H9 (cell line): ENCODE measurements at regions not wholly inside any gene's neighbourhood (a gene's known extent, or its start where the extent isn't known, plus 50 kb on each side); places are given as distances from the start of the nearest gene placed in this dataset.

ENCODE experiments used
- DNase-seq: peaks from one replicate; pipeline ENCODE4 v3.0.0-alpha.2; 2017
- H2AFZ ChIP-seq: one replicate; pipeline ENCODE4 v1.6.1; 2013; ENCODE audit warnings: mild to moderate bottlenecking, low read length, control low read depth, moderate library complexity
- H2AK5ac ChIP-seq: 2 replicates; pipeline ENCODE4 v1.6.1; 2013; ENCODE audit warnings: low read length, control low read depth, mixed read lengths; ENCODE audit not compliant: insufficient read length
- H2BK120ac ChIP-seq: one replicate; pipeline ENCODE4 v1.6.1; 2013; ENCODE audit warnings: low read depth, mild to moderate bottlenecking, low read length, control low read depth, inconsistent platforms; ENCODE audit not compliant: poor library complexity, severe bottlenecking
- H2BK12ac ChIP-seq: 2 replicates; pipeline ENCODE4 v1.6.1; 2013; ENCODE audit warnings: low read length, control low read depth, mixed read lengths, low read depth; ENCODE audit not compliant: insufficient read length
- H2BK15ac ChIP-seq: 2 replicates; pipeline ENCODE4 v1.6.1; 2013; ENCODE audit warnings: low read depth, low read length, control low read depth
- H2BK20ac ChIP-seq: one replicate; pipeline ENCODE4 v1.6.1; 2013; ENCODE audit warnings: low read depth, mild to moderate bottlenecking, low read length, control low read depth, inconsistent platforms; ENCODE audit not compliant: poor library complexity, severe bottlenecking
- H2BK5ac ChIP-seq: 2 replicates; pipeline ENCODE4 v1.6.1; 2013; ENCODE audit warnings: low read length, control low read depth, mixed read lengths; ENCODE audit not compliant: insufficient read length
- H3K14ac ChIP-seq: 2 replicates; pipeline ENCODE4 v1.6.1; 2013; ENCODE audit warnings: low read length, control low read depth; ENCODE audit not compliant: insufficient read depth
- H3K18ac ChIP-seq: 2 replicates; pipeline ENCODE4 v1.6.1; 2013; ENCODE audit warnings: low read depth, mild to moderate bottlenecking, mixed read lengths, low read length, control low read depth; ENCODE audit not compliant: insufficient read length
- H3K23ac ChIP-seq: 2 replicates; pipeline ENCODE4 v1.6.1; 2013; ENCODE audit warnings: low read length, control low read depth, mixed read lengths, low read depth; ENCODE audit not compliant: insufficient read length
- H3K23me2 ChIP-seq: 2 replicates; pipeline ENCODE4 v1.6.1; 2013; ENCODE audit warnings: low read depth, mild to moderate bottlenecking, mixed read lengths, low read length, control low read depth; ENCODE audit not compliant: insufficient read length, poor library complexity, severe bottlenecking
- H3K27ac ChIP-seq: 2 replicates; pipeline ENCODE4 v1.5.1; 2013; ENCODE audit warnings: low read length, control low read depth, mixed read lengths, low read depth; ENCODE audit not compliant: insufficient read length
- H3K27me3 ChIP-seq: 2 replicates; pipeline ENCODE4 v1.6.1; 2013; ENCODE audit warnings: low read length, control low read depth, inconsistent platforms; ENCODE audit not compliant: insufficient read depth
- H3K4ac ChIP-seq: 2 replicates; pipeline ENCODE4 v1.6.1; 2013; ENCODE audit warnings: low read depth, mild to moderate bottlenecking, control low read depth, inconsistent platforms, low read length, moderate library complexity
- H3K4me1 ChIP-seq: 2 replicates; pipeline ENCODE4 v1.6.1; 2013; ENCODE audit warnings: low read length, control low read depth, inconsistent platforms; ENCODE audit not compliant: insufficient read depth
- H3K4me2 ChIP-seq: 2 replicates; pipeline ENCODE4 v1.6.1; 2013; ENCODE audit warnings: low read length, control low read depth, mixed read lengths; ENCODE audit not compliant: insufficient read length, insufficient read depth
- H3K56ac ChIP-seq: 2 replicates; pipeline ENCODE4 v1.6.1; 2013; ENCODE audit warnings: low read depth, mild to moderate bottlenecking, mixed read lengths, low read length, control low read depth; ENCODE audit not compliant: insufficient read length
- H3K79me1 ChIP-seq: 2 replicates; pipeline ENCODE4 v1.6.1; 2013; ENCODE audit warnings: low read depth, mild to moderate bottlenecking, moderate library complexity, low read length, control low read depth, inconsistent platforms; ENCODE audit not compliant: insufficient read depth, poor library complexity, severe bottlenecking
- H3K79me2 ChIP-seq: 2 replicates; pipeline ENCODE4 v1.6.1; 2013; ENCODE audit warnings: low read length, control low read depth, inconsistent platforms; ENCODE audit not compliant: insufficient read depth
- H3K9ac ChIP-seq: 2 replicates; pipeline ENCODE4 v1.6.1; 2013; ENCODE audit warnings: low read length, control low read depth, mixed read lengths; ENCODE audit not compliant: insufficient read length; ENCODE audit errors: extremely low read depth
- H3K9me3 ChIP-seq: one replicate; pipeline ENCODE4 v1.6.1; 2013; ENCODE audit warnings: low read depth, low read length, inconsistent platforms; ENCODE audit not compliant: control insufficient read depth
- H3T11ph ChIP-seq: one replicate; pipeline ENCODE4 v1.6.1; 2013; ENCODE audit warnings: mild to moderate bottlenecking, low read length, control low read depth, inconsistent platforms
- H4K20me1 ChIP-seq: one replicate; pipeline ENCODE4 v1.6.1; 2013; ENCODE audit not compliant: control insufficient read depth, insufficient read length, insufficient read depth
- H4K5ac ChIP-seq: 2 replicates; pipeline ENCODE4 v1.6.1; 2013; ENCODE audit warnings: low read depth, mild to moderate bottlenecking, mixed read lengths, low read length, control low read depth; ENCODE audit not compliant: insufficient read length
- H4K8ac ChIP-seq: replicated peaks from 2 replicates; pipeline ENCODE4 v1.6.1; 2013; ENCODE audit warnings: low read length, control low read depth, mixed read lengths, low read depth; ENCODE audit not compliant: insufficient read length
- H4K91ac ChIP-seq: 2 replicates; pipeline ENCODE4 v1.6.1; 2013; ENCODE audit warnings: low read depth, mild to moderate bottlenecking, moderate library complexity, mixed read lengths, low read length, control low read depth; ENCODE audit not compliant: insufficient read length
- H3K27ac Mint-ChIP-seq, 3 experiments: 2 replicates in 2 of 3; 3 replicates in 1 of 3; pipeline ENCODE4 v1.8.0; 2020 to 2021; ENCODE audit warnings: mixed read lengths in 3 of 3, mild to moderate bottlenecking in 1 of 3, moderate library complexity in 1 of 3
- H3K27me3 Mint-ChIP-seq: 2 replicates; pipeline ENCODE4 v1.8.0; 2021; ENCODE audit warnings: low read depth, mild to moderate bottlenecking, moderate library complexity, mixed read lengths
- H3K36me3 Mint-ChIP-seq, 3 experiments: 2 replicates in 2 of 3; 3 replicates in 1 of 3; pipeline ENCODE4 v1.8.0; 2020 to 2021; ENCODE audit warnings: low read depth in 3 of 3, mixed read lengths in 3 of 3; ENCODE audit not compliant: insufficient read depth in 1 of 3
- H3K4me1 Mint-ChIP-seq, 2 experiments: 2 replicates each; pipeline ENCODE4 v1.8.0; 2020; ENCODE audit warnings: mixed read lengths in 2 of 2
- H3K4me3 Mint-ChIP-seq, 2 experiments: 2 replicates in 1 of 2; 3 replicates in 1 of 2; pipeline ENCODE4 v1.8.0; 2020 to 2021; ENCODE audit warnings: mild to moderate bottlenecking in 2 of 2, mixed read lengths in 2 of 2, moderate library complexity in 1 of 2
- H3K9me3 Mint-ChIP-seq, 2 experiments: 2 replicates in 1 of 2; 3 replicates in 1 of 2; pipeline ENCODE4 v1.8.0; 2020; ENCODE audit warnings: mild to moderate bottlenecking in 2 of 2, mixed read lengths in 2 of 2, moderate library complexity in 1 of 2
- CTCF ChIP-seq: fragments of 200-600 bp; sonication (generic); conservative IDR thresholded peaks from 3 replicates; pipeline ENCODE4 v1.8.0; 2021; ENCODE audit warnings: antibody characterized with exemption, mild to moderate bottlenecking
- WGBS: extraction: QIAGEN DNeasy Blood & Tissue Kit; methylation state at CpG from one replicate; pipeline ENCODE4 v1.1.7; 2013; ENCODE audit warnings: missing lambda C conversion rate, low lambda C conversion rate, mixed read lengths; ENCODE audit not compliant: insufficient read length; ENCODE audit errors: extremely low coverage; 5-methylcytosine and 5-hydroxymethylcytosine counted together

- Histone ChIP-seq H3K23ac (no peak overlapping the region), H2BK5ac (no peak overlapping the region), H3K56ac (no peak overlapping the region), H3K4me1 (no peaks in the 10 kb centered on the region), H3K4me2 (no peak overlapping the region), H4K8ac (no peak overlapping the region), H2AFZ (no peak overlapping the region), H3K18ac (no peak overlapping the region), H3K23me2 (no peaks in the 10 kb centered on the region), H2AK5ac (no peak overlapping the region), H2BK120ac (no peak overlapping the region), H3K9me3 (no peaks in the 10 kb centered on the region), H3K14ac (no peak overlapping the region), H3K27me3 (no peaks in the 10 kb centered on the region), H3K9ac (no peak overlapping the region), H4K20me1 (no peaks in the 10 kb centered on the region), H3T11ph (no peak overlapping the region), H3K79me1 (no peaks in the 10 kb centered on the region), H2BK15ac (no peak overlapping the region), H4K91ac (no peak overlapping the region), H2BK12ac (no peak overlapping the region), H3K79me2 (no peaks in the 10 kb centered on the region), H2BK20ac (no peak overlapping the region), H4K5ac (no peak overlapping the region), H3K4ac (no peak overlapping the region), H3K27ac (no peak overlapping the region)
- Mint-ChIP-seq H3K9me3 (peaks cover 3 to 5% of the 10 kb centered on the region in 2 experiments; a peak in 4 of 5 replicates), H3K27ac (no peak overlapping the region), H3K36me3 (no peaks in the 10 kb centered on the region; a peak in 1 of 7 replicates), H3K4me1 (peaks cover 6% of the 10 kb centered on the region in 2 experiments), H3K27me3 (peaks cover 13% of the 10 kb centered on the region), H3K4me3 (no peak overlapping the region)
- WGBS: no CpG with 5 or more reads among the region's 2 CpGs
- DNase-seq: no peak
- TF ChIP-seq CTCF: no peak
These were observed 160.1 kb upstream of the ACTBL2 start for GRCh38 chr5:57642698-57643097.
